ENCODE measurements at regions not wholly inside any gene's neighbourhood (a gene's known extent, or its start where the extent isn't known, plus 50 kb on each side); places are given as distances from the start of the nearest gene placed in this dataset.
"Not testable (repeated sequence)": the region's sequence is repeated elsewhere in the genome, so short reads cannot be mapped to it uniquely, and the experiment has no call there.

GRCh38 chr9:74100042-74100441 is 397.1 kb upstream of the RORB start:
- H3K27me3 Mint-ChIP-seq: no peaks in the 10 kb centered on the region
- H3K36me3 Mint-ChIP-seq: no peaks in the 10 kb centered on the region
- H3K9me3 ChIP-seq: no peaks in the 10 kb centered on the region
- no peaks in the 10 kb centered on the region for H3K27me3 ChIP-seq (replicated peaks in 1 of 2; ENCODE audit: control insufficient read depth in 2 of 2, extremely low read depth in 1 of 2, insufficient read depth in 2 of 2, low read length in 1 of 2)
- H3K27ac Mint-ChIP-seq: no peak overlapping the region
- H3K4me3 Mint-ChIP-seq: no peak overlapping the region
- H3K4me3 ChIP-seq (ENCODE audit: control insufficient read depth in 1 of 2, extremely low read depth in 1 of 2, low read length in 1 of 2): no peak overlapping the region
- POLR2A ChIA-PET: no interaction called here
- H3K4me1 Mint-ChIP-seq: no peaks in the 10 kb centered on the region
- no CpG with 5 or more reads among the region's 1 CpG for WGBS (ENCODE audit: insufficient coverage)
- ATAC-seq (replicated peaks in 1 of 4) (no peak), DNase-seq (no peak)
- CTCF ChIA-PET: no interaction called here
- H3K9me3 Mint-ChIP-seq: peaks cover 3 to 13% (median 12%) of the 10 kb centered on the region in 3 donors
- H3K4me1 ChIP-seq (ENCODE audit: control insufficient read depth in 1 of 2, extremely low read depth in 1 of 2, insufficient read depth in 2 of 2, low read length in 2 of 2): no peaks in the 10 kb centered on the region
- H3K36me3 ChIP-seq (ENCODE audit: control insufficient read depth in 2 of 2, extremely low read depth in 1 of 2, insufficient read depth in 1 of 2, low read length in 1 of 2): no peaks in the 10 kb centered on the region
- H3K27ac ChIP-seq (ENCODE audit: low read length): no peak overlapping the region

GRCh38 chr9:74102148-74102547 is 395.0 kb upstream of the RORB start:
- H3K27ac ChIP-seq (ENCODE audit: low read length); H3K4me3 ChIP-seq (ENCODE audit: control insufficient read depth in 1 of 2, extremely low read depth in 1 of 2, low read length in 1 of 2); H3K36me3 ChIP-seq (ENCODE audit: control insufficient read depth in 2 of 2, extremely low read depth in 1 of 2, insufficient read depth in 1 of 2, low read length in 1 of 2); H3K4me1 ChIP-seq (ENCODE audit: control insufficient read depth in 1 of 2, extremely low read depth in 1 of 2, insufficient read depth in 2 of 2, low read length in 2 of 2); H3K27me3 ChIP-seq (replicated peaks in 1 of 2; ENCODE audit: control insufficient read depth in 2 of 2, extremely low read depth in 1 of 2, insufficient read depth in 2 of 2, low read length in 1 of 2); H3K36me3 Mint-ChIP-seq; H3K4me3 Mint-ChIP-seq; H3K27ac Mint-ChIP-seq; H3K4me1 Mint-ChIP-seq; ATAC-seq (replicated peaks in 1 of 4); H3K9me3 ChIP-seq; DNase-seq; H3K27me3 Mint-ChIP-seq: not testable (repeated sequence)
- no CpG with 5 or more reads among the region's 1 CpG for WGBS (ENCODE audit: insufficient coverage)
- POLR2A ChIA-PET: interaction anchor here in 1 of 2 donors (0.6 kb wide), 1 partner anchor 9 kb away, joined by 3 read pairs; no protein-coding TSS in a partner anchor
- CTCF ChIA-PET: interaction anchor here in 1 of 2 donors (0.6 kb wide), 2 partner anchors 401 to 1764 kb away, joined by 3 to 8 read pairs; no protein-coding TSS in a partner anchor
- peaks cover 3 to 14% (median 12%) of the 10 kb centered on the region in 3 donors for H3K9me3 Mint-ChIP-seq

GRCh38 chr9:74102702-74103101 is 394.4 kb upstream of the RORB start:
- Mint-ChIP-seq H3K27me3 (no peaks in the 10 kb centered on the region), H3K27ac (no peak overlapping the region), H3K4me3 (no peak overlapping the region), H3K4me1 (no peaks in the 10 kb centered on the region), H3K9me3 (peaks cover 3 to 14% (median 12%) of the 10 kb centered on the region in 3 donors), H3K36me3 (no peaks in the 10 kb centered on the region)
- H3K4me1 ChIP-seq (ENCODE audit: control insufficient read depth in 1 of 2, extremely low read depth in 1 of 2, insufficient read depth in 2 of 2, low read length in 2 of 2): no peaks in the 10 kb centered on the region
- no peaks in the 10 kb centered on the region for H3K9me3 ChIP-seq
- WGBS (ENCODE audit: insufficient coverage): 83% methylated on average over 1 of the region's 1 CpG
- H3K27ac ChIP-seq (ENCODE audit: low read length): no peak overlapping the region
- no peak overlapping the region for H3K4me3 ChIP-seq (ENCODE audit: control insufficient read depth in 1 of 2, extremely low read depth in 1 of 2, low read length in 1 of 2)
- DNase-seq (no peak), ATAC-seq (replicated peaks in 1 of 4) (no peak)
- no peaks in the 10 kb centered on the region for H3K36me3 ChIP-seq (ENCODE audit: control insufficient read depth in 2 of 2, extremely low read depth in 1 of 2, insufficient read depth in 1 of 2, low read length in 1 of 2)
- ChIA-PET CTCF (interaction anchor here in 1 of 2 donors (0.6 kb wide), 1 partner anchor 1764 kb away, joined by 8 read pairs; no protein-coding TSS in a partner anchor), POLR2A (no interaction called here)
- H3K27me3 ChIP-seq (replicated peaks in 1 of 2; ENCODE audit: control insufficient read depth in 2 of 2, extremely low read depth in 1 of 2, insufficient read depth in 2 of 2, low read length in 1 of 2): no peaks in the 10 kb centered on the region

- no peak overlapping the region for H3K27ac Mint-ChIP-seq
- no peak for ATAC-seq (replicated peaks in 1 of 4)
- ChIA-PET CTCF (no interaction called here), POLR2A (no interaction called here)
- DNase-seq: no peak
- H3K4me1 Mint-ChIP-seq: no peaks in the 10 kb centered on the region
- H3K36me3 Mint-ChIP-seq: no peaks in the 10 kb centered on the region
- Histone ChIP-seq H3K27ac (ENCODE audit: low read length) (no peak overlapping the region), H3K4me3 (ENCODE audit: control insufficient read depth in 1 of 2, extremely low read depth in 1 of 2, low read length in 1 of 2) (no peak overlapping the region), H3K36me3 (ENCODE audit: control insufficient read depth in 2 of 2, extremely low read depth in 1 of 2, insufficient read depth in 1 of 2, low read length in 1 of 2) (no peaks in the 10 kb centered on the region), H3K4me1 (ENCODE audit: control insufficient read depth in 1 of 2, extremely low read depth in 1 of 2, insufficient read depth in 2 of 2, low read length in 2 of 2) (no peaks in the 10 kb centered on the region), H3K9me3 (no peaks in the 10 kb centered on the region), H3K27me3 (replicated peaks in 1 of 2; ENCODE audit: control insufficient read depth in 2 of 2, extremely low read depth in 1 of 2, insufficient read depth in 2 of 2, low read length in 1 of 2) (no peaks in the 10 kb centered on the region)
- no CpG with 5 or more reads among the region's 1 CpG for whole genome bisulfite sequencing (ENCODE audit: insufficient coverage)
- no peaks in the 10 kb centered on the region for H3K27me3 Mint-ChIP-seq
- H3K4me3 Mint-ChIP-seq: no peak overlapping the region
- H3K9me3 Mint-ChIP-seq: peaks cover under 1 to 12% (median 7%) of the 10 kb centered on the region in 3 donors
Measured at GRCh38 chr9:74107692-74108091, 389.4 kb upstream of the RORB start.

GRCh38 chr9:74115976-74116375 is 381.2 kb upstream of the RORB start:
- Mint-ChIP-seq H3K27me3 (no peaks in the 10 kb centered on the region), H3K4me1 (no peaks in the 10 kb centered on the region), H3K9me3 (peaks cover 2 to 8% (median 4%) of the 10 kb centered on the region in 3 donors), H3K36me3 (no peaks in the 10 kb centered on the region), H3K4me3 (no peak overlapping the region), H3K27ac (no peak overlapping the region)
- no peaks in the 10 kb centered on the region for H3K9me3 ChIP-seq
- DNase-seq (no peak), ATAC-seq (replicated peaks in 1 of 4) (no peak)
- ChIA-PET POLR2A (no interaction called here), CTCF (no interaction called here)
- no peak overlapping the region for H3K27ac ChIP-seq (ENCODE audit: low read length)
- H3K27me3 ChIP-seq (replicated peaks in 1 of 2; ENCODE audit: control insufficient read depth in 2 of 2, extremely low read depth in 1 of 2, insufficient read depth in 2 of 2, low read length in 1 of 2): no peaks in the 10 kb centered on the region
- H3K36me3 ChIP-seq (ENCODE audit: control insufficient read depth in 2 of 2, extremely low read depth in 1 of 2, insufficient read depth in 1 of 2, low read length in 1 of 2): no peaks in the 10 kb centered on the region
- H3K4me3 ChIP-seq (ENCODE audit: control insufficient read depth in 1 of 2, extremely low read depth in 1 of 2, low read length in 1 of 2): no peak overlapping the region
- no peaks in the 10 kb centered on the region for H3K4me1 ChIP-seq (ENCODE audit: control insufficient read depth in 1 of 2, extremely low read depth in 1 of 2, insufficient read depth in 2 of 2, low read length in 2 of 2)
- WGBS (ENCODE audit: insufficient coverage): no CpG with 5 or more reads among the region's 6 CpGs

GRCh38 chr9:74117151-74117550 is 380.0 kb upstream of the RORB start:
- Mint-ChIP-seq H3K4me3 (no peak overlapping the region), H3K4me1 (no peaks in the 10 kb centered on the region), H3K27ac (no peak overlapping the region), H3K9me3 (peaks cover 4 to 8% (median 5%) of the 10 kb centered on the region in 3 donors), H3K27me3 (no peaks in the 10 kb centered on the region), H3K36me3 (no peaks in the 10 kb centered on the region)
- H3K27ac ChIP-seq (ENCODE audit: low read length): no peak overlapping the region
- H3K36me3 ChIP-seq (ENCODE audit: control insufficient read depth in 2 of 2, extremely low read depth in 1 of 2, insufficient read depth in 1 of 2, low read length in 1 of 2): no peaks in the 10 kb centered on the region
- POLR2A ChIA-PET: no interaction called here
- ATAC-seq (replicated peaks in 1 of 4) (no peak), DNase-seq (no peak)
- CTCF ChIA-PET: no interaction called here
- H3K27me3 ChIP-seq (replicated peaks in 1 of 2; ENCODE audit: control insufficient read depth in 2 of 2, extremely low read depth in 1 of 2, insufficient read depth in 2 of 2, low read length in 1 of 2): no peaks in the 10 kb centered on the region
- peaks cover 0 to 4% of the 10 kb centered on the region in 2 experiments for H3K4me1 ChIP-seq (ENCODE audit: control insufficient read depth in 1 of 2, extremely low read depth in 1 of 2, insufficient read depth in 2 of 2, low read length in 2 of 2)
- no peaks in the 10 kb centered on the region for H3K9me3 ChIP-seq
- no peak overlapping the region for H3K4me3 ChIP-seq (ENCODE audit: control insufficient read depth in 1 of 2, extremely low read depth in 1 of 2, low read length in 1 of 2)

GRCh38 chr9:74117731-74118130 is 379.4 kb upstream of the RORB start:
- Histone ChIP-seq H3K4me3 (ENCODE audit: control insufficient read depth in 1 of 2, extremely low read depth in 1 of 2, low read length in 1 of 2) (no peak overlapping the region), H3K36me3 (ENCODE audit: control insufficient read depth in 2 of 2, extremely low read depth in 1 of 2, insufficient read depth in 1 of 2, low read length in 1 of 2) (no peaks in the 10 kb centered on the region), H3K27ac (ENCODE audit: low read length) (no peak overlapping the region), H3K4me1 (ENCODE audit: control insufficient read depth in 1 of 2, extremely low read depth in 1 of 2, insufficient read depth in 2 of 2, low read length in 2 of 2) (peaks cover 0 to 5% of the 10 kb centered on the region in 2 experiments), H3K27me3 (replicated peaks in 1 of 2; ENCODE audit: control insufficient read depth in 2 of 2, extremely low read depth in 1 of 2, insufficient read depth in 2 of 2, low read length in 1 of 2) (no peaks in the 10 kb centered on the region), H3K9me3 (no peaks in the 10 kb centered on the region)
- H3K9me3 Mint-ChIP-seq: peaks cover 4 to 11% (median 5%) of the 10 kb centered on the region in 3 donors
- DNase-seq (no peak), ATAC-seq (replicated peaks in 1 of 4) (no peak)
- WGBS (ENCODE audit: insufficient coverage): 100% methylated on average over 1 of the region's 3 CpGs
- H3K4me1 Mint-ChIP-seq: no peaks in the 10 kb centered on the region
- H3K27me3 Mint-ChIP-seq: no peaks in the 10 kb centered on the region
- no peaks in the 10 kb centered on the region for H3K36me3 Mint-ChIP-seq
- no peak overlapping the region for H3K27ac Mint-ChIP-seq
- POLR2A ChIA-PET: no interaction called here
- no peak overlapping the region for H3K4me3 Mint-ChIP-seq
- CTCF ChIA-PET: no interaction called here

All from T-cell (primary cell).